ENCODE measurements at regions not wholly inside any gene's neighbourhood (a gene's known extent, or its start where the extent isn't known, plus 50 kb on each side); places are given as distances from the start of the nearest gene placed in this dataset.

DNA sequence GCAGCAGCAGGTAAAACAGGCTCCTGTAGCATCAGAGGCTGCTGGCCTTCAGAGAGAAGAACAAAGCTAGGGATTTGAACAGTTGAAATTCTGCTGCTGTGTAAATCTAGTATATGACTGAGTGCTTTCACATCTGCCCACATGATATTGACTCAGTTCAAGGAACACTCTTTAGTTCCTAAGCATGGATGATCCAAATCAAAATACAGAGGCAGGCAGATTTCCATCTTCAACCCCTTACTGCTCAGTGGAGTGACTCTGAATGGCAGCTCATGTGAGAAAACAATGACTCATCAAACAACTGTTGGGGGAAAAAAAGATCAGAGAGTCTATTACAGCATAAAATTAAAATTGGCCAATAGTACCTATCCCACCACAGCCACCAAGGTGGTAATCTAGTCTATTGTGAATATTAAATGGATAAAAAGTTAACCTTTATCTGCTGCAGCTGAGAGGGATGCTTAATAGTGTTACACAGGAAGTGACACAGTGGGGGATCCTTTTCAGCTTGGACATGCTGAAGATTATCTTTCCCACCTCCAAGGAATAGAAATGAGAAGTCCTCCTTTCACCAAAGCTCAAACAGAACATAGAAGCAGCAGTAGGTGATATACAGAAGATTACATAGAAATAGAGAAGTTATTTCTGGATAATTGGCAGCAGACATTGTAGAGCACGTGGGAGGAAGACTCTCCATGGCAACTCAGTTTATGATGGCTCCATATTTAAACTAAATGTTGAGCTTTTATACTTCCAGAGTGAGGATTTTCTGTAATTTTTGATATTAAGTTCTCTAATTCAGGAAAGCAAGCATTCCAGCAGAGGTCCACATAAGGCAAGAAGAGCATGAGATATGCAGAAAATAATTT lies 239.7 kb upstream of the ERCC4 start:
- no peaks in the 10 kb centered on the region for H3K27me3 ChIP-seq (ENCODE audit: insufficient read depth, low read length)
- no peaks in the 10 kb centered on the region for H3K4me1 ChIP-seq (ENCODE audit: insufficient read depth, low read length)
- peak overlapping the region in 1 of 7 donors; percentile 42 for H3K27ac Mint-ChIP-seq
- intact Hi-C loops (cut with micrococcal nuclease): no loop called here
- H3K36me3 ChIP-seq (ENCODE audit: insufficient read depth, low read length): no peaks in the 10 kb centered on the region
- peaks cover 0 to 6% (median 4%) of the 10 kb centered on the region in 8 donors for H3K9me3 Mint-ChIP-seq
- no peaks in the 10 kb centered on the region for H3K4me1 Mint-ChIP-seq
- POLR2A ChIA-PET (ENCODE audit: partially characterized antibody): no interaction called here
- no peaks in the 10 kb centered on the region for H3K9me3 ChIP-seq (ENCODE audit: control insufficient read depth in 1 of 2, low read length in 2 of 2)
- no peak for DNase-seq
- H3K27ac ChIP-seq (ENCODE audit: low read depth, low read length): no peak overlapping the region
- no peaks in the 10 kb centered on the region for H3K36me3 Mint-ChIP-seq
- H3K27me3 Mint-ChIP-seq: no peaks in the 10 kb centered on the region
- H3K4me3 ChIP-seq (ENCODE audit: low read length in 2 of 2): no peak overlapping the region
- CTCF ChIA-PET (ENCODE audit: partially characterized antibody): no interaction called here
- no peak overlapping the region for H3K4me3 Mint-ChIP-seq

GRCh38 chr16:13684819-13685563 lies 235.0 kb upstream of the ERCC4 start:
- ChIA-PET CTCF (ENCODE audit: partially characterized antibody) (no interaction called here), POLR2A (ENCODE audit: partially characterized antibody) (no interaction called here)
- H3K27me3 ChIP-seq (ENCODE audit: insufficient read depth, low read length): no peaks in the 10 kb centered on the region
- Mint-ChIP-seq H3K4me1 (no peaks in the 10 kb centered on the region), H3K4me3 (no peak overlapping the region), H3K27me3 (peaks cover 0 to 2% of the 10 kb centered on the region in 2 donors), H3K36me3 (no peaks in the 10 kb centered on the region), H3K27ac (no peak overlapping the region), H3K9me3 (peaks cover 0 to 5% (median 0%) of the 10 kb centered on the region in 8 donors)
- H3K27ac ChIP-seq (ENCODE audit: low read depth, low read length): no peak overlapping the region
- intact Hi-C loops (cut with micrococcal nuclease): no loop called here
- DNase-seq: no peak
- no peak overlapping the region for H3K4me3 ChIP-seq (ENCODE audit: low read length in 2 of 2)
- H3K4me1 ChIP-seq (ENCODE audit: insufficient read depth, low read length): no peaks in the 10 kb centered on the region
- no peaks in the 10 kb centered on the region for H3K9me3 ChIP-seq (ENCODE audit: control insufficient read depth in 1 of 2, low read length in 2 of 2)
- H3K36me3 ChIP-seq (ENCODE audit: insufficient read depth, low read length): no peaks in the 10 kb centered on the region

GRCh38 chr16:13696017-13696416 lies 223.9 kb upstream of the ERCC4 start:
- no peaks in the 10 kb centered on the region for H3K27me3 ChIP-seq (ENCODE audit: insufficient read depth, low read length)
- H3K36me3 ChIP-seq (ENCODE audit: insufficient read depth, low read length): no peaks in the 10 kb centered on the region
- Mint-ChIP-seq H3K36me3 (no peaks in the 10 kb centered on the region), H3K4me3 (no peak overlapping the region), H3K4me1 (no peaks in the 10 kb centered on the region), H3K9me3 (peaks cover 0 to 64% (median 40%) of the 10 kb centered on the region in 8 donors), H3K27ac (no peak overlapping the region), H3K27me3 (no peaks in the 10 kb centered on the region)
- POLR2A ChIA-PET (ENCODE audit: partially characterized antibody): no interaction called here
- intact Hi-C loops (cut with micrococcal nuclease): no loop called here
- no peak overlapping the region for H3K27ac ChIP-seq (ENCODE audit: low read depth, low read length)
- DNase-seq: no peak
- no peaks in the 10 kb centered on the region for H3K9me3 ChIP-seq (ENCODE audit: control insufficient read depth in 1 of 2, low read length in 2 of 2)
- H3K4me3 ChIP-seq (ENCODE audit: low read length in 2 of 2): no peak overlapping the region
- H3K4me1 ChIP-seq (ENCODE audit: insufficient read depth, low read length): no peaks in the 10 kb centered on the region
- CTCF ChIA-PET (ENCODE audit: partially characterized antibody): no interaction called here

DNA sequence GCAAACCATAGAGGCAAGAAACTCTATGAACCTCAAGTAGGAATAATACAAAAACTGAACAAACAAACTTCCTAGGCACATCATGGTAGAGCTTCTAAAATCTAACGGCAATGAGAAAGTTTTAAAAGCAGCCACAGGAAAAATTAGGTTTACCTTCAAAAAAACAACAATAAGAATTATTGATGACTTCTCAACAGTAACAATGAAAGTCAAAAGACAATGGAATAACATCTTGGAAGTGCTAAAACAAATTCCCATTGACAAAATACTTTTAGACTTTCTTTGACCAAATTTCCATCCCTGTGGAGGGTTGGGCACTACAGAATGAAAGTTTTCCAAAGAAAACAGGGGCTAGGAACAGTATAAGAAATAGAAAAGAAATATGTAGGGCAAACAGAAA lies 222.9 kb upstream of the ERCC4 start:
- no peak overlapping the region for H3K4me3 Mint-ChIP-seq
- no peaks in the 10 kb centered on the region for H3K4me1 ChIP-seq (ENCODE audit: insufficient read depth, low read length)
- no peak overlapping the region for H3K27ac Mint-ChIP-seq
- H3K4me3 ChIP-seq (ENCODE audit: low read length in 2 of 2): no peak overlapping the region
- POLR2A ChIA-PET (ENCODE audit: partially characterized antibody): no interaction called here
- no peaks in the 10 kb centered on the region for H3K36me3 ChIP-seq (ENCODE audit: insufficient read depth, low read length)
- DNase-seq: no peak
- no peaks in the 10 kb centered on the region for H3K36me3 Mint-ChIP-seq
- no peaks in the 10 kb centered on the region for H3K27me3 ChIP-seq (ENCODE audit: insufficient read depth, low read length)
- H3K9me3 Mint-ChIP-seq: peaks cover 0 to 63% (median 39%) of the 10 kb centered on the region in 8 donors
- intact Hi-C loops (cut with micrococcal nuclease): no loop called here
- no peaks in the 10 kb centered on the region for H3K9me3 ChIP-seq (ENCODE audit: control insufficient read depth in 1 of 2, low read length in 2 of 2)
- no peak overlapping the region for H3K27ac ChIP-seq (ENCODE audit: low read depth, low read length)
- no peaks in the 10 kb centered on the region for H3K4me1 Mint-ChIP-seq
- CTCF ChIA-PET (ENCODE audit: partially characterized antibody): no interaction called here
- no peaks in the 10 kb centered on the region for H3K27me3 Mint-ChIP-seq

DNA sequence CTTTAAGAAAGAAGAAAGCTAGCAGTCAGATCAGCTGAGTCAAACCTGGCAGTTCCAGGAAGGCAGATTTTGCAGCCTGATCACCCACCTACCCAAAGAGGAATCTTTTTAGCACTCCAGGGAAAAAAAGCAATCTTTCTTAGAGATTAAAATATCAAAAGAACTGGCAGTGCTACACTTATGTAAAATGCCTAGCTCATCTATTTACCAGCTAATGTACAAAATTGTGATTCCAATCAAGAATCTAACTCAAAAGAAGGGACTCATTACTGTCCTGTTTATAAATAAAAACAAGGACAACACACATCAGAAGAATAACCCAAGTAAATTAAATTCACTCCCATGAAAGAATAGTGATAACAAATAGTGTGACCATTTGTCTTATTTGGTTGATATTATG lies 222.4 kb upstream of the ERCC4 start:
- Mint-ChIP-seq H3K4me1 (no peaks in the 10 kb centered on the region), H3K27ac (no peak overlapping the region), H3K4me3 (no peak overlapping the region), H3K36me3 (no peaks in the 10 kb centered on the region), H3K27me3 (no peaks in the 10 kb centered on the region), H3K9me3 (peaks cover 0 to 62% (median 36%) of the 10 kb centered on the region in 8 donors)
- no peak overlapping the region for H3K27ac ChIP-seq (ENCODE audit: low read depth, low read length)
- H3K4me1 ChIP-seq (ENCODE audit: insufficient read depth, low read length): no peaks in the 10 kb centered on the region
- ChIA-PET POLR2A (ENCODE audit: partially characterized antibody) (no interaction called here), CTCF (ENCODE audit: partially characterized antibody) (no interaction called here)
- no peaks in the 10 kb centered on the region for H3K27me3 ChIP-seq (ENCODE audit: insufficient read depth, low read length)
- intact Hi-C loops (cut with micrococcal nuclease): no loop called here
- no peak overlapping the region for H3K4me3 ChIP-seq (ENCODE audit: low read length in 2 of 2)
- H3K9me3 ChIP-seq (ENCODE audit: control insufficient read depth in 1 of 2, low read length in 2 of 2): no peaks in the 10 kb centered on the region
- H3K36me3 ChIP-seq (ENCODE audit: insufficient read depth, low read length): no peaks in the 10 kb centered on the region
- no peak for DNase-seq

GRCh38 chr16:13702614-13703013 lies 217.3 kb upstream of the ERCC4 start:
- no peak overlapping the region for H3K4me3 ChIP-seq (ENCODE audit: low read length in 2 of 2)
- Mint-ChIP-seq H3K27ac (no peak overlapping the region), H3K4me1 (no peaks in the 10 kb centered on the region), H3K27me3 (no peaks in the 10 kb centered on the region), H3K4me3 (no peak overlapping the region), H3K36me3 (no peaks in the 10 kb centered on the region), H3K9me3 (peaks cover 0 to 56% (median 25%) of the 10 kb centered on the region in 8 donors)
- H3K27ac ChIP-seq (ENCODE audit: low read depth, low read length): no peak overlapping the region
- ChIA-PET POLR2A (ENCODE audit: partially characterized antibody) (no interaction called here), CTCF (ENCODE audit: partially characterized antibody) (no interaction called here)
- no peaks in the 10 kb centered on the region for H3K4me1 ChIP-seq (ENCODE audit: insufficient read depth, low read length)
- DNase-seq: no peak
- H3K36me3 ChIP-seq (ENCODE audit: insufficient read depth, low read length): no peaks in the 10 kb centered on the region
- H3K27me3 ChIP-seq (ENCODE audit: insufficient read depth, low read length): no peaks in the 10 kb centered on the region
- intact Hi-C loops (cut with micrococcal nuclease): no loop called here
- no peaks in the 10 kb centered on the region for H3K9me3 ChIP-seq (ENCODE audit: control insufficient read depth in 1 of 2, low read length in 2 of 2)

DNA sequence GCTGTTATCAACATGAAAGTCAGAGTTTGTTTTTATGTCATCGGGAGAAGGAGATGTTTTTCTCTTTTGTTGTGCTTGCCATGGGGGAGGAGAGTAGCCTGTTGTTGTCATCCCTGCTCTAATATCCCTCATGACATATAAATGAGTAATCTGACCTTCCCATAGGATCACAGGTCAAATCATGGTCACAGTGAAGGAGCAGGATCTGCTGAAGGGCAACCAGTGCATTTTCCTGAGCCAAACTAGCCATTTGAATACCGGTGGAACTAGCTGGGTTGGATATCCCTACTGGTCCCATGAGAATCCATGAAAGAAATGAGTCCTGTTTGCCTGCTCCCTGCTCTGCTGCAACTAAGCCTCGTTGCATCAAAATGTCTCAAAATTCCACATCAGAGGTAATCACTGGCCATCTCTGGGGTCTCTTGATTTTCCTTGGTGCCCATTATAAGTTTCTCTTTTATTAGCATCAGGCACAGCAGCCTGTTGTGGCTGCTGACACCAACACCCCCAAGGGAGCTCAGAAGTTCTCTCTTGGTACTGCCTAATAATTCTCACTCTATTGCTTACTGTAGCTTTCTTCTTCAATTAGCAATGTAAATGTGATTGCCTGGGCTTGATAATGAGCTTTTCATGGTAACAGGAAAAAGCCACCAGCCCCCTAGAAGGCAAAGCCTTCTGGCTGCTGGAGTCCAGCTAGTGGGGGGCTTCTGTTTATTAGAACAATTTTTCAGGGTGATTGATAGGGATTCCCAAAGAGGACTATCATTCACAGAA lies 211.4 kb upstream of the ERCC4 start:
- H3K4me3 ChIP-seq (ENCODE audit: low read length in 2 of 2): no peak overlapping the region
- H3K27ac ChIP-seq (ENCODE audit: low read depth, low read length): no peak overlapping the region
- Mint-ChIP-seq H3K9me3 (peaks cover 0 to 27% (median 20%) of the 10 kb centered on the region in 8 donors), H3K4me1 (no peaks in the 10 kb centered on the region), H3K36me3 (no peaks in the 10 kb centered on the region), H3K27me3 (peaks cover 0 to 7% of the 10 kb centered on the region in 2 donors), H3K27ac (no peak overlapping the region), H3K4me3 (no peak overlapping the region)
- no peaks in the 10 kb centered on the region for H3K4me1 ChIP-seq (ENCODE audit: insufficient read depth, low read length)
- no peaks in the 10 kb centered on the region for H3K9me3 ChIP-seq (ENCODE audit: control insufficient read depth in 1 of 2, low read length in 2 of 2)
- ChIA-PET POLR2A (ENCODE audit: partially characterized antibody) (no interaction called here), CTCF (ENCODE audit: partially characterized antibody) (no interaction called here)
- intact Hi-C loops (cut with micrococcal nuclease): no loop called here
- no peaks in the 10 kb centered on the region for H3K36me3 ChIP-seq (ENCODE audit: insufficient read depth, low read length)
- no peak for DNase-seq
- H3K27me3 ChIP-seq (ENCODE audit: insufficient read depth, low read length): no peaks in the 10 kb centered on the region
